ENCODE measurements at regions not wholly inside any gene's neighbourhood (a gene's known extent, or its start where the extent isn't known, plus 50 kb on each side); places are given as distances from the start of the nearest gene placed in this dataset.

- H3K36me3 Mint-ChIP-seq (ENCODE audit: insufficient read depth, unreplicated experiment): no peaks in the 10 kb centered on the region
- no peak overlapping the region for H3K4me3 Mint-ChIP-seq (ENCODE audit: low read depth, unreplicated experiment)
- TF ChIP-seq, protein P1, sequence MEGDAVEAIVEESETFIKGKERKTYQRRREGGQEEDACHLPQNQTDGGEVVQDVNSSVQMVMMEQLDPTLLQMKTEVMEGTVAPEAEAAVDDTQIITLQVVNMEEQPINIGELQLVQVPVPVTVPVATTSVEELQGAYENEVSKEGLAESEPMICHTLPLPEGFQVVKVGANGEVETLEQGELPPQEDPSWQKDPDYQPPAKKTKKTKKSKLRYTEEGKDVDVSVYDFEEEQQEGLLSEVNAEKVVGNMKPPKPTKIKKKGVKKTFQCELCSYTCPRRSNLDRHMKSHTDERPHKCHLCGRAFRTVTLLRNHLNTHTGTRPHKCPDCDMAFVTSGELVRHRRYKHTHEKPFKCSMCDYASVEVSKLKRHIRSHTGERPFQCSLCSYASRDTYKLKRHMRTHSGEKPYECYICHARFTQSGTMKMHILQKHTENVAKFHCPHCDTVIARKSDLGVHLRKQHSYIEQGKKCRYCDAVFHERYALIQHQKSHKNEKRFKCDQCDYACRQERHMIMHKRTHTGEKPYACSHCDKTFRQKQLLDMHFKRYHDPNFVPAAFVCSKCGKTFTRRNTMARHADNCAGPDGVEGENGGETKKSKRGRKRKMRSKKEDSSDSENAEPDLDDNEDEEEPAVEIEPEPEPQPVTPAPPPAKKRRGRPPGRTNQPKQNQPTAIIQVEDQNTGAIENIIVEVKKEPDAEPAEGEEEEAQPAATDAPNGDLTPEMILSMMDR (IDR thresholded peaks at IDR 0.05; ENCODE audit: unreplicated experiment): no peak
- intact Hi-C loops (cut with micrococcal nuclease; ENCODE audit: unreplicated experiment): no loop called here
- no peak for DNase-seq
- H3K27me3 Mint-ChIP-seq (ENCODE audit: unreplicated experiment): no peaks in the 10 kb centered on the region
- H3K4me1 Mint-ChIP-seq (ENCODE audit: low read depth, unreplicated experiment): no peaks in the 10 kb centered on the region
- peaks cover 3% of the 10 kb centered on the region for H3K9me3 Mint-ChIP-seq (ENCODE audit: low read depth, unreplicated experiment)
- CTCF ChIA-PET: interaction anchor here (0.6 kb wide), 2 partner anchors 33 to 766 kb away, joined by 3 read pairs; no protein-coding TSS in a partner anchor
- no TSS peak for BruUV-seq (replicated peaks)
- H3K27ac Mint-ChIP-seq (ENCODE audit: unreplicated experiment): no peak overlapping the region
Observed at GRCh38 chr5:28110781-28111180, 1072.4 kb upstream of the CDH9 start.

DNA sequence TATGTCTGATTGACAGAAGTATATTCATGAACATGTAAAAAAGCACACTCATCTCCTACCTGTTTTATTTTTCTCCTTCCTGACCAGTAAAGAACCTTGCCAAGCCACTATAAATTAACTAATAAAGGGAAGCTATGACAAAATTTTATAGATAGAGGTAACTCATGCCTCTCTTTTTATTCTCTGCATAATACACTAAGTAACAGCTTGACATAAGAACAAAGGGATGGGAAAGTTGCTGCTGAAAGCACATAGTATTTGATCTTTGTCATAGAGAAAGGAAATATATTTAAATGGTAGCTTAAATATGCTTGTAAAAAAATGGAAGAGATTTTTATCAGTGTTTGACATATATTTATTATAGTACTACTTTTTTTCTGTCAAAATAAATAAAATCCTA lies 1065.7 kb upstream of the CDH9 start:
- no peaks in the 10 kb centered on the region for H3K4me1 Mint-ChIP-seq (ENCODE audit: low read depth, unreplicated experiment)
- intact Hi-C loops (cut with micrococcal nuclease; ENCODE audit: unreplicated experiment): no loop called here
- no peak overlapping the region for H3K4me3 Mint-ChIP-seq (ENCODE audit: low read depth, unreplicated experiment)
- TF ChIP-seq, protein P1 (IDR thresholded peaks at IDR 0.05; ENCODE audit: unreplicated experiment): no peak
- H3K9me3 Mint-ChIP-seq (ENCODE audit: low read depth, unreplicated experiment): peaks cover 2% of the 10 kb centered on the region
- H3K27me3 Mint-ChIP-seq (ENCODE audit: unreplicated experiment): no peaks in the 10 kb centered on the region
- DNase-seq: no peak
- no peak overlapping the region for H3K27ac Mint-ChIP-seq (ENCODE audit: unreplicated experiment)
- no peaks in the 10 kb centered on the region for H3K36me3 Mint-ChIP-seq (ENCODE audit: insufficient read depth, unreplicated experiment)
- no TSS peak for BruUV-seq (replicated peaks)
- CTCF ChIA-PET: no interaction called here

GRCh38 chr5:28084069-28084468 lies 1045.7 kb upstream of the CDH9 start:
- H3K4me1 Mint-ChIP-seq (ENCODE audit: low read depth, unreplicated experiment): no peaks in the 10 kb centered on the region
- peaks cover 4% of the 10 kb centered on the region for H3K9me3 Mint-ChIP-seq (ENCODE audit: low read depth, unreplicated experiment)
- no TSS peak for BruUV-seq (replicated peaks)
- intact Hi-C loops (cut with micrococcal nuclease; ENCODE audit: unreplicated experiment): no loop called here
- no peak overlapping the region for H3K4me3 Mint-ChIP-seq (ENCODE audit: low read depth, unreplicated experiment)
- CTCF ChIA-PET: no interaction called here
- H3K36me3 Mint-ChIP-seq (ENCODE audit: insufficient read depth, unreplicated experiment): no peaks in the 10 kb centered on the region
- TF ChIP-seq, protein P1 (IDR thresholded peaks at IDR 0.05; ENCODE audit: unreplicated experiment): no peak
- no peak for DNase-seq
- no peak overlapping the region for H3K27ac Mint-ChIP-seq (ENCODE audit: unreplicated experiment)
- no peaks in the 10 kb centered on the region for H3K27me3 Mint-ChIP-seq (ENCODE audit: unreplicated experiment)

- no peaks in the 10 kb centered on the region for H3K4me1 Mint-ChIP-seq (ENCODE audit: low read depth, unreplicated experiment)
- DNase-seq: no peak
- BruUV-seq (replicated peaks): no TSS peak
- no peak overlapping the region for H3K4me3 Mint-ChIP-seq (ENCODE audit: low read depth, unreplicated experiment)
- H3K36me3 Mint-ChIP-seq (ENCODE audit: insufficient read depth, unreplicated experiment): no peaks in the 10 kb centered on the region
- TF ChIP-seq, protein P1 (IDR thresholded peaks at IDR 0.05; ENCODE audit: unreplicated experiment): no peak
- peaks cover under 1% of the 10 kb centered on the region for H3K9me3 Mint-ChIP-seq (ENCODE audit: low read depth, unreplicated experiment)
- intact Hi-C loops (cut with micrococcal nuclease; ENCODE audit: unreplicated experiment): no loop called here
- H3K27me3 Mint-ChIP-seq (ENCODE audit: unreplicated experiment): no peaks in the 10 kb centered on the region
- no peak overlapping the region for H3K27ac Mint-ChIP-seq (ENCODE audit: unreplicated experiment)
- CTCF ChIA-PET: no interaction called here
Observed at GRCh38 chr5:28082610-28083009, 1044.2 kb upstream of the CDH9 start.
